Occipital lobe (tissue), 1 donor: ENCODE measurements at regions not wholly inside any gene's neighbourhood (a gene's known extent, or its start where the extent isn't known, plus 50 kb on each side); places are given as distances from the start of the nearest gene placed in this dataset.

Experiments used
- DNase-seq: peaks from one replicate; lab custom pipeline; 2025; lab: John Stamatoyannopoulos, UW

- no peak for DNase-seq
Measured at GRCh38 chr10:10819206-10819856, 198.3 kb upstream of the CELF2 start.

- DNase-seq = no peak
Measured at GRCh38 chr10:10821926-10822325, 195.7 kb upstream of the CELF2 start.

- DNase-seq = no peak
Measured at GRCh38 chr10:10824591-10825148, 193.0 kb upstream of the CELF2 start.

GRCh38 chr10:10826125-10826524 is 191.5 kb upstream of the CELF2 start:
- DNase-seq = no peak

- no peak for DNase-seq
Measured at GRCh38 chr10:10828623-10829022, 189.0 kb upstream of the CELF2 start.

GRCh38 chr10:10829576-10829975 is 188.1 kb upstream of the CELF2 start:
- DNase-seq = no peak

- no peak for DNase-seq
Measured at GRCh38 chr10:10830293-10830986, 187.2 kb upstream of the CELF2 start.

GRCh38 chr10:10831085-10831484 is 186.6 kb upstream of the CELF2 start:
- no peak for DNase-seq

GRCh38 chr10:10833955-10834354 is 183.7 kb upstream of the CELF2 start:
- no peak for DNase-seq

GRCh38 chr10:10844251-10844650 is 173.4 kb upstream of the CELF2 start:
- no peak for DNase-seq

GRCh38 chr10:10845185-10845584 is 172.5 kb upstream of the CELF2 start:
- DNase-seq = no peak

- no peak for DNase-seq
Measured at GRCh38 chr10:10845826-10846503, 171.7 kb upstream of the CELF2 start.

- DNase-seq = no peak
Measured at GRCh38 chr10:10846504-10846900, 171.2 kb upstream of the CELF2 start.

- DNase-seq = no peak
Measured at GRCh38 chr10:10847387-10847786, 170.3 kb upstream of the CELF2 start.

- DNase-seq = no peak
Measured at GRCh38 chr10:10848488-10849111, 169.1 kb upstream of the CELF2 start.

- DNase-seq = no peak
Measured at GRCh38 chr10:10849306-10849705, 168.4 kb upstream of the CELF2 start.

- DNase-seq = no peak
Measured at GRCh38 chr10:10850214-10850613, 167.5 kb upstream of the CELF2 start.

- no peak for DNase-seq
Measured at GRCh38 chr10:10852464-10852863, 165.2 kb upstream of the CELF2 start.

GRCh38 chr10:10853954-10854353 is 163.7 kb upstream of the CELF2 start:
- no peak for DNase-seq

GRCh38 chr10:10854725-10855124 is 162.9 kb upstream of the CELF2 start:
- DNase-seq = no peak

- DNase-seq = no peak
Measured at GRCh38 chr10:10855151-10855581, 162.5 kb upstream of the CELF2 start.

GRCh38 chr10:10860455-10860976 is 157.2 kb upstream of the CELF2 start:
- no peak for DNase-seq
